ENCODE measurements at regions not wholly inside any gene's neighbourhood (a gene's known extent, or its start where the extent isn't known, plus 50 kb on each side); places are given as distances from the start of the nearest gene placed in this dataset.
"Not testable (repeated sequence)": the region's sequence is repeated elsewhere in the genome, so short reads cannot be mapped to it uniquely, and the experiment has no call there.

DNA sequence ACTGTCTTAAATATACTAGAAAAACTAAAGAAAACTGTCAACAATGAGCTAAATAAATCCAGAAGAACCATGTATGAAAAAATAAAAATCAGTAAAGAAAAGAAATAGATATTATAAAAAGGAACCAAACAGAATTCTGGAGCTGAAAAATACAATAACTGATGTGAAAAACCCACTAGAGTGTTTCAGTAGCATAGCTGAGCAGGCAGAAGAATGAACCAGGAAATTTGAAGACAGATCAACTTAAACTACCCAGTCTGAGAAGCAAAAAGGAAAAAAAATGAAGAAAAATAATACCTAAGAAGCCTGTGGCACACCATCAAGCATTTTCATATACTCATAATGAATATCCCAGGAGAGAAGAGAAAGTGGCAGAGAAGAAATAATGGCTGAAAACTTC is 240.1 kb upstream of the RXFP2 start:
- in situ Hi-C loops (cut with MboI; ENCODE audit: low pct_unique_long_range_greater_than_20kb, low sequenced_read_pairs), result no loop called here

DNA sequence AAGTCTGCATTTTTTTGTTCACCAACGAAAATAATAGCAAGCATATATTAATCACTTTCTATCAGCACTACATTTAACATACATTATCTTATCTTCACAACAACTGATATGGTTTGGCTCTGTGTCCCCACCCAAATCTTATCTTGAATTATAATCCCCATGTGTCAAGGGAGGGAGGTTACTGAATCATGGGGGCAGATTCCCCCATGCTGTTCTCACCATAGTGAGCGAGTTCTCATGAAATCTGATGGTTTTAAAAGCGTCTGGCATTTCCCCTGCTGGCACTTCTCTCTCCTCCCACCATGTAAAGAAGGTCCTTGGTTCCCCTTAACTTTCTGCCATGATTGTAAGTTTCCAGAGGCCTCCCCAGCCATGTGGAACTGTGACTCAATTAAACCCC is 235.7 kb upstream of the RXFP2 start:
- DNase-seq, result no peak
- in situ Hi-C loops (cut with MboI; ENCODE audit: low pct_unique_long_range_greater_than_20kb, low sequenced_read_pairs), result no loop called here

More for the DNA sequence above, 240.1 kb upstream of the RXFP2 start:
- DNase-seq, result no peak

DNA sequence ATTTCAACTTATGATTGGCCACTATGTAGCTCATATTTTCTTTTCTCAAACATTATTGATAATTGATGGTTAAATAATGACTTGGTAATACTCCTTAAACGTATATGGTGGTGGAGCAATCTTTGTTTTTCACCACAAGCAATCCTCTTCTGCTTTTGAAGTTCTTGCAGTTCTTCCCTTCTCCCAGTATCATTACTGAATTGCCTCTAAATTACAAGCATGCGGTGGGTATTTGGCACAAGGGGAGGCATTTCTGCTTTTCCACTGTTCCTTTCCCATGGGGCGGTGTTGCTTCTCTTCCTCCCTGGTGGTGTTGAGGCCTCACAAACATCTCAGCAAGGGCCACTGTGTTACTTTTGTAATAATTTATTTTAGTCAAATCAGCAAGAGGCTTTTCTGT is 234.4 kb upstream of the RXFP2 start:
- DNase-seq, result no peak
- in situ Hi-C loops (cut with MboI; ENCODE audit: low pct_unique_long_range_greater_than_20kb, low sequenced_read_pairs), result no loop called here

DNA sequence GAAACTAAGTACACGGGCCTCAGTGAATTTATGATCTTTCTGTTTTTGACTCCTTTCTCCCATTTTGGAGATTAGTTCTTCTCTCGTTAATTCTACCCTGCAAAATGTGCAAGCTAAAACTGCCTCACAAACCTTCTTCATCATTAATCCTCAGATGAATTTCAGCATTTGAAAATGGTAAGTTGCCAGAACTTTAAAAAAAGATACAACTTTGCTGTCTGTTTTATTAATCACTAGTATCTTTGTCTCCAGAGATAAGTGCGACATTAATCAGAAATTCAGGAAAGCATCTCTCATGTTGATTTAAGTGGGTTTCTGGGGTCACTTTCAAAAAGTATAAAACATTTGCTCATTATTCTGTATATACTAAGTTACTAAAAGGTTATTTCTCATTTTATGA is 227.0 kb upstream of the RXFP2 start:
- in situ Hi-C loops (cut with MboI; ENCODE audit: low pct_unique_long_range_greater_than_20kb, low sequenced_read_pairs), result no loop called here
- no peak for DNase-seq

DNA sequence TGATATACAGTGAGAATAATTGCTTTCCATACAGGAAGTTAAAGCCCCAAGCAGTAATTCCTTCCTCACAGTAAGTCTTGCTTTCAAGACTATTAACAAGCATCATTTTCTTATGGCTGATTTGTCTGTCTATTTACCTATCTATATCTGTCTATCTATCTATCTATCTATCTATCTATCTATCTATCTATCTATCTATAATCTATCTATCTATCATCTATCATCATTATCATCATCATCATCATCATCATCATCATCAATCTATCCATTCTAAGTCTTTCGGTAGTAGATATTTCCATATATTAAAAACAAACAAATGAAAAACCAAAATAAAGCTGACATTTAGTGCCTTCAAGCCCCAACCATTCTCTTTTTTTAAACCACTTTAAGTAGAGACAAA is 224.4 kb upstream of the RXFP2 start:
- DNase-seq, result no peak
- in situ Hi-C loops (cut with MboI; ENCODE audit: low pct_unique_long_range_greater_than_20kb, low sequenced_read_pairs), result no loop called here

DNA sequence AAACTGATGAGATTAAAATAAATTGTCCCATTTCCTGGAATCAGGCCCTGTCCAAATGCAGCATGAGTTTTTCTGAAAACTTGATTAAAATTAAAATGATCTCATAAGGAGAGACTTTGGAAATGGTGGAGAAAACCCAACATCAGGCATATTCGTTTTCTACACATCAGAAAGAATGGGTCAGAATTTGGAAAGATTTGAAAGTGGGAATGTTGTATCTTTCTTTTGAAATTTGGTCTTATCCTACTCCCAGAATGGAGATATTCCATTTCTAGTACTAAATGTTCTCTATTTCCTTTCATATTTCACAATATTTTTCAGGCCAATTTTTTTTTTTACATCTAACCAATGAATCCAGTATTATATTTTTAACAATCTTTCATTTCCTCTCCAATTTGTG is 223.9 kb upstream of the RXFP2 start:
- in situ Hi-C loops (cut with MboI; ENCODE audit: low pct_unique_long_range_greater_than_20kb, low sequenced_read_pairs), result no loop called here
- DNase-seq, result no peak

DNA sequence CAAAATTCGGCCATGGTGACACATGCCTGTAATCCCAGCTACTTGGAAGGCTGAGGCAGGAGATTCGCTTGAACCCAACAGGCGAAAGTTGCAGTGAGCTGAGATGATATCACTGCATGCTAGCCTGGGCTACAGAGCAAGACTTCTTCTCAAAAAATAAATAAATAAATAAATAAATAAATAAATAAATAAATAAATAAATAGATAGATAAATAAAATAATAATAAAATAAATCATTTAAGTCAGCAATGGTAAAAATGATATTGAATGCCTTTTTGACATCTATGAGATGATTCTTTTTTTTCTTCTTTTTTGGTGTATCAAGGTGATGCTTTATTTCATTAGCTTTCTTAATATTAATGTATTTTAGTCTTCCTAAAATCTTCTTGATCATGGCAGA is 221.7 kb upstream of the RXFP2 start:
- in situ Hi-C loops (cut with MboI; ENCODE audit: low pct_unique_long_range_greater_than_20kb, low sequenced_read_pairs), result no loop called here
- no peak for DNase-seq

DNA sequence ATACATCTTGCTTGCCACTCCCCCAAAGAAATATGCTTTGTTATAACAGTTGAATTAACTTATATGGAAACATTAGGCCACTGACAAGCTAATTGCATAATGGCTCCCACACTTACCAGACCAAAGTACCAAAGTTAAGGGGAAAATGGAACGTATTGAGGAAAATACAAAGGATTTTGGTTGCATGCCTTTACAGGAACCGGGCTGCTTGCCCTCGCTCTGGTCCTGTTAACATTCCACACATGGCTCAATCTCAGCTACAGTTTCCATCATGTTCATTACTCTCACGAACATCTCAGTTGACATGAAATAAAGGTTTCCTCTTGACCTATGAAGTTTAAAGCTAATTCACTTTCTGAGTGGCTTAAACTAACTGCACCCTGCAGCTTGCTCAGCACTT is 220.7 kb upstream of the RXFP2 start:
- no peak for DNase-seq
- in situ Hi-C loops (cut with MboI; ENCODE audit: low pct_unique_long_range_greater_than_20kb, low sequenced_read_pairs), result no loop called here

DNA sequence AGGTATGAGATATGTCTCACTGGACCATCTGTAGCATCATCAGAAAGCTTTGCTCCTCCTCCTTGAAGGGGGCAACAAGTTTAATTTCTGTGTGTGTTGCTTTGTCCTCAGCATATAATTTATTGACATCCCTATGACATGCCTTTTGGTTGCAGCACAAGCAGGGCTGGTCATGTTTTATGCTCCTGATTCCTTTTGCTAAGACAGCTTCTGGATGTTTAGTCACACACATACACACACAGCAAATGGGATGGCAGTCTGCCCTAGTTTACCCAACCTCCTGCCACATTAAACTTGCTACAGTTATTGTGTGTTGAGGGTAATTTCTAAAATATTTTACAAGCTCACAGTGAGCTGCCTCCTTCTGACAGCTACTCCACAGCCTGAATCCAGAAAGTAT is 217.9 kb upstream of the RXFP2 start:
- DNase-seq, result no peak

DNA sequence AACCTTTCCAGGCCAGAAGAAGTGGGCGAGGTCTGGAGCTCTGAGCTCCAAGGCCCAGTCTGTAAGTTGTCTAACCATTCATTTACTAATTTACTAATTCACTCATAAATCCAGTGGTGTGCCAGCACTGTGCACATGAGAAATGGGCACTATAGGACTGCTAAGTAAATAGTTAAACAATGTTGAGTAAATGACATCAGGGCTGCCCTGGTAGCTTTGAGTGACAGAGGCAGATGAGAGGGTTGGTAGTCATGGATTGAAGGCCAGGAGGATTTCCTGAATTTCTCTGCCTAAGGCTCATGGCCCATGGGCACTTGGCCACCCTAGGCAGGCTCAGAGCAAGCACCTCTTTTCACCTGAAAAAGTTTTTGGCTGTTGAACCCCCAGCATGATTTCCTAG is 216.9 kb upstream of the RXFP2 start:
- in situ Hi-C loops (cut with MboI; ENCODE audit: low pct_unique_long_range_greater_than_20kb, low sequenced_read_pairs), result no loop called here
- no peak for DNase-seq

More for the DNA sequence above, 217.9 kb upstream of the RXFP2 start:
- in situ Hi-C loops (cut with MboI; ENCODE audit: low pct_unique_long_range_greater_than_20kb, low sequenced_read_pairs), result no loop called here

DNA sequence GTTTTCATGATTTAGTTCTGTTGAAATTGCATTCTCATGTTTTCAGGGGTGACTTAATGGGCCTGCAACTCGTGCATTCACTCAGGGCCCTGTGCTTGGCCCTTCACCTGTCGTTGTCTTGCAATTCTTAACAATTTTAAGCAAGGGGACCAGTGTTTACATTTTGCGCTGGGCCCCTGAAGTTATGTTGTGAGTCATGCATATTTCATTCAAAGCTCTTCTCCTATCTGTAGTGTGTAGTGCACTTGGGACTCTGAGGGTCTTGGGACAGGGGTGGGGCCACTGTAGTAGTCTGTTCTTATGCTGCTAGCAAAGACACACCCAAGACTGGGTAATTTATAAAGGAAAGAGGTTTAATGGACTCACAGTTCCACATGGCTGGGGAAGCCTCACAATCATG is 211.2 kb upstream of the RXFP2 start:
- in situ Hi-C loops (cut with MboI; ENCODE audit: low pct_unique_long_range_greater_than_20kb, low sequenced_read_pairs), result no loop called here
- no peak for DNase-seq

DNA sequence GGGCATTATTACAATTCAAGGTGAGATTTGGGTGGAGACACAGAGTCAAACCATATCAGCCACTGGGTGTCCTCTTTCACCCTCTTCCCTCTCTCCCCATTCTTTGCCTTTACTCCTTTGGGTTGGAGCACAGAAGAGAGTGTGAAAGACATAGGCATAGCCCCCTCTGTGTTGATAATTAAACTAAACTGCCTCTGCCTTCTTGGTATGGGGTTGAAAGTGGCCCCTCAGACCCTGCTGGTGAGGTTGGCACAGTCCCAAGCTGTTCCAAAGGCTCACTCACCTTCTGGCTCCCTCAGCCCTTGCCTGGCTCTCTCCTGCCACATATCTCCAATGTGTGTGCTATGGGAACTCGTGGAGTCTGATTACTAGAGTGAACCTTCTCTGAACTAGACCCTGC is 210.6 kb upstream of the RXFP2 start:
- DNase-seq, result no peak
- in situ Hi-C loops (cut with MboI; ENCODE audit: low pct_unique_long_range_greater_than_20kb, low sequenced_read_pairs), result no loop called here

DNA sequence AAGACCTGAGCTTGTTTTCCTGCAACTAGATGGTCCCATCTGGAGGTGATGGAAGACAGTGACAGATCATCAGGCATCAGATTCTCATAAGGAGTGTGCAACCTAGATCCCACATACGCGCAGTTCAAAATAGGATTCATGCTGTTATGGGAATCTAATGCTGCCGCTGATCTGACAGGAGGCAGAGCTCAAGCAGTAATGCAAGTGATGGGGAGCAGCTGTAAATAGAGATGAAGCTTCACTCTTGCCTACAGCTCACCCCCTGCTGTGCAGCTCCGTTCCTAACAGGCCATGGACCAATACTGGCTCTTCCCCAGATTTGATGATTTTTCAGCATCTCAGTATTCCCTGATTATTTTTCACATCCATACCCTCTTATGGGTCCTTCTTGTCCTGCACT is 208.4 kb upstream of the RXFP2 start:
- in situ Hi-C loops (cut with MboI; ENCODE audit: low pct_unique_long_range_greater_than_20kb, low sequenced_read_pairs), result no loop called here
- DNase-seq, result no peak

DNA sequence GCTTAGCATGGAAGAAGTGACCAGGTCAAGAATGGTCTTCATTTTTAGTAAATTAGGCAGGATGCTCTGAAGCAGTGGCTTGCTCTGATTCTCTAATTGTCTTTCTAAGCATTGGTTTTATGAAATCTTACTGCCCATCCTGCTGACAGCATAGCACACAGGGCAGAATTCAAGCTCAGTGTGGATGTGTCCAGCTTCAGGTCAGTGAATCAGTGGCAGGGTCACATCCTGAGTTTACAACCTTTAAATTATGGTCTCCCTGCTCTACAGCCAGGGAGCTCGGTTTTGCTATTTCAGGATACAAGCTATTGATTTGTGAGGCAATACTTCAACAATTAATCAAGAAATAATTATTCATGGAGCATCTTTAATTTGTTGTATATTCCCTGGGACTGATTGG is 202.3 kb upstream of the RXFP2 start:
- in situ Hi-C loops (cut with MboI; ENCODE audit: low pct_unique_long_range_greater_than_20kb, low sequenced_read_pairs), result no loop called here
- no peak for DNase-seq

DNA sequence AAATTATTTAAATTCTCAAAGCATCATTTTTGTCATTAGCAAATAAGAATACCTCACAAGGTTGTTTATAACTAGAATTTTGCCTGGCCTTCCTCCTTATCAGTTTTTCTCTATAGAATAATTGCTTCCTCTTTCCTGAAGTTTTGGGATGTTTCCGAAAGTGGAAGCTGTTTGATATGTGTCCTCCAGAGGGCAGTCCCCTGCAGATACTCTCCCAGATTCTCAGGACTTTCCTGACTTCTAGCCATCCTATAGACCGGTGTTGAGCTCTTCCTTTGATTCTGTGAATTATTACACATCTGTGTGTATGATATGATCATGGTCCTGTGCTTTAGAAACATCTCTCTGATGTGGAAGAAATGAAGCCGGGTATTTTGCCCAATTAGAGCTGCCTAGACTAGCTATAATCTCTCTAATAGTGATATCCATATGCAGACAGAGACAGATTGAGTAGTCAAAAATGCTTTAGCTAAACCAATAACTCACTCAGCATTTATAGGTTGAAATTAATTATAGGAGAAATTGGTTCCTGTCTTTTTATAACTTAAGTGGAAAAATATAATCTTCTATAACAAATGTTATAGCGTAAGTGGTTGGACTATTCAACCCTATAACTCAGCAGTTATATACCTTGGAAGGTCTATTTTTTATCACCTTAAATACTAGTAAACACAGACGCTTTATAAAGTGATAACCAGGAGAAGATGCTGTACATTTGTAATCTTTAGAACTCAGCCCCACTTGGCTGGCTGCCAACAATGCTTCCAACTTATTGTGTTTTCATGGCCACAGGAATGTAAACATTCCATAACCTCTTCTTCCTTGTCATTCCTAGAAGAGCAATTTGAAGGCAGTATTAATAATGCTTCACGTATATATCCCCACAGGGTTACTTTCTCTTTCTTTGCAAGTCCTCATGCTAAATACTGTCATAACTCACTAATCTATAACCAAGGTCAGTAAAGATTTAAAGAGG is 201.0 kb upstream of the RXFP2 start:
- in situ Hi-C loops (cut with MboI; ENCODE audit: low pct_unique_long_range_greater_than_20kb, low sequenced_read_pairs), result no loop called here
- DNase-seq, result peak; percentile 38

DNA sequence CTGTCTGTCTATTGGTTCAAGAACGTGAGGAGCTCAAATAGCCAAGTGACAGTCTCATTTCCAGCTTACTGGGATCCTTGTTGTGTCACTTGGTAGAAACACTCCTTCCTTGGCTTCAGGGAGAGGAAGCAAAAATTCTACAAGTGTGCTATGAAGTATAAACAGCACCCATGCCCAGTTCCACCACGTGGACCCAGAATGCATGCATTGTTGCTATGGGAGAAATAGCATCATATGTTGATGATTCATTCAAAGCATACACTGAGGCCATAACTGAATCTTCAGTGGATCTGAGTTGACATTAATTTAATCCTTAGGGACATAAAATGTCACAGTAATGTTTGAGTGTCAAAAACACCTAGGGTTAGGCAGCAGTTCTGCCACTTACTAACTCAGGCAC is 199.0 kb upstream of the RXFP2 start:
- in situ Hi-C loops (cut with MboI; ENCODE audit: low pct_unique_long_range_greater_than_20kb, low sequenced_read_pairs), result no loop called here

DNA sequence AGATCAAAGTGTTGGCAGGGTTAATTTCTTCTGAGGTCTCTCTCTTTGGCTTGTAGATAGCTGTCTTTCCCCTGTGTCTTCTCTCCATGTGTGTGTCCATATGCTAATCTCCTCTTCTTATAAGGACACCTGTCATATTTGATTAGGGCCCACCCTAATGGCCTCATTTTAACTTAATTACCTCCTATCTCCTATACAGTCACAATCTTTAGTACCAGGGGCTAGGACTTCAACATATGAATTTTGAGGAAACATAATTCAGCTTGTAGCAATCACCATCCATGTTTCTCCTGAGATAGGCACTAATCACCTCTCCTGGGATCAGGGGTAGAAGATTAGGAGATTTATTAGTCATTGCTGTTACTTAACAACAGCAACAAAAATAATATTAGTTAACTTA is 196.1 kb upstream of the RXFP2 start:
- in situ Hi-C loops (cut with MboI; ENCODE audit: low pct_unique_long_range_greater_than_20kb, low sequenced_read_pairs), result no loop called here
- no peak for DNase-seq

More for the DNA sequence above, 199.0 kb upstream of the RXFP2 start:
- no peak for DNase-seq

DNA sequence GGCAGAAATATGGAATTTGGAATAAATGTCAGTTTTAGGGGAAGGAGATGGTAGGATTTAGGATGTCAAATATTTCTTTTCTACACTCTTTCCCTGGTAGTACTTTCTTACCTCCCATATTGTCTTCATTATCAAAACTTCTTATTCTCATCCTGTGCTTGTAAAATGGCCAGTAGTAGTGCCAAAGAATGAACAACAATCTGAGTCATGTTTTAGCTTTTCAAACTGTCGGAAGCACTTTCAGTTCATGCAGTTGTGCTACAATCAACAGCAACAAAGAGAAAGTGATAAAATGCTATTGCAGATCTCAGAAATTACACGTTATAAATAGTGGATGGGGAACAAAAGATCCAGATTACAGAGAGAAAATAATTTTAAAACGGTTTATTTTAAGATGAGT is 193.7 kb upstream of the RXFP2 start:
- in situ Hi-C loops (cut with MboI; ENCODE audit: low pct_unique_long_range_greater_than_20kb, low sequenced_read_pairs), result no loop called here
- no peak for DNase-seq

DNA sequence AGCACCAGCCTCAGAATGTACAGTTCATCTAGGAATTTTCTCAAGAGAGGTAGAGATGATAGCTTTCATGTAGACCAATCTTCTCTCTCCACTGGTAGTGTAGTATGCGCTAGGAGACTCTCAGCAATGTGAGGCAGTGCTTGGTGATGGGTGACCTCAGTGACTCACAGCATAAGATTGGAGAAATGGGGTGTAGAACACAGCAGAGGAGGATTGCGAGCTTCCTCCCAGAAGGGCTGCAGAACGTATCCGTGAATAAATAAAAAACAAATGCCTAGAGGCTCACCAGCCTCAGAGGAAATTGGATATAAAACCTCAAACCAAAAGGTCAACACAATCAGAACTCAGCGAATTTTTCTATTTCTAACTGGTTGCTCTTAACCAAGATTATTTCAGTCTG is 182.9 kb upstream of the RXFP2 start:
- in situ Hi-C loops (cut with MboI; ENCODE audit: low pct_unique_long_range_greater_than_20kb, low sequenced_read_pairs), result no loop called here
- no peak for DNase-seq

DNA sequence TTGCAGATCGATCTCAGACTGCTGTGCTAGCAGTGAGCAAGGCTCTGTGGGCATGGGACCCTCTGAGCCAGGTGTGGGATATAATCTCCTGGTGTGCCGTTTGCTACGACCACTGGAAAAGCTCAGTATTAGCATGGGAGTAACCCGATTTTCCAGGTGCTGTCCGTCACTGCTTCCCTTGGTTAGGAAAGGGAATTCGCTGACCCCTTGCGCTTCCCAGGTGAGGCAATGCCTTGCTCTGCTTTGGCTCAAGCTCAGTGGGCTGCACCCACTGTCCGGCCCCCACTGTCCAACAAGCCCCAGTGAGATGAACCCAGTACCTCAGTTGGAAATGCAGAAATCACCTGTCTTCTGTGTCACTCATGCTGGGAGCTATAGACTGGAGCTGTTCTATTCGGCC is 155.1 kb upstream of the RXFP2 start:
- DNase-seq; in situ Hi-C loops (cut with MboI; ENCODE audit: low pct_unique_long_range_greater_than_20kb, low sequenced_read_pairs): not testable (repeated sequence)

DNA sequence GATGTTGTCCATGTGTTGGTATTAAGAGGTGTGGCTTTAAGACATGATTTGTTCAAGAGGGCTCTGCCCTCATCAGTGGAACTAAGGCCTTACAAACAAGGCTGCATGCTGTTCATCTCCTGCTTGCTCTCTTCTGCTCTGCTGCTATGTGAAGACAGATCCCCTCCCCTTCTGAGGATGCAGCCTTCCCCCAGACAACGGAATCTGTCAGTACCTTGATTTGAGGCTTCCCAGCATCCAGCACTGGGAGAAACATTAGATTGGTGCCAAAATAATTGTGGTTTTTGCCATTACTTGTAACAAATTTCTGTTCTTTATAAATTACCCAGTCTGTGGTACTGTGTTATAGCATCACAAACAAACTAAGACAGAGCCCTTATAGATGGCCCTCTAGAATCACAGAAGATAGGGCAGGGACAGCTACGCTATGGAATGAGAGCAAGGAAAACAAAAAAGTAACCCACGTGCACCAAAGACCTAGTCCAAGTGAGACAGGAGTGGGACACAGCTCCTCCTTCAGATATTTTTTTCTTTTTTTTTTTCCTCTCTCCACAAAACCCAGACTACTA is 151.5 kb upstream of the RXFP2 start:
- DNase-seq, result no peak
- in situ Hi-C loops (cut with MboI; ENCODE audit: low pct_unique_long_range_greater_than_20kb, low sequenced_read_pairs), result no loop called here

Measured in KBM-7 (cell line).